Loucy (cell line): ENCODE measurements at regions not wholly inside any gene's neighbourhood (a gene's known extent, or its start where the extent isn't known, plus 50 kb on each side); places are given as distances from the start of the nearest gene placed in this dataset.

Experiments
- H2AFZ ChIP-seq: fragments of 200-600 bp; sonication (generic); 2 replicates; pipeline ENCODE4 v1.6.0; 2016; ENCODE audit warnings: antibody characterized with exemption, mild to moderate bottlenecking, low read length, moderate library complexity
- H3F3A ChIP-seq: fragments of 200-600 bp; 2 replicates; pipeline ENCODE4 v1.6.0; 2016; ENCODE audit warnings: antibody characterized with exemption, low read depth, mild to moderate bottlenecking
- H3K27me3 ChIP-seq: fragments of 200-600 bp; sonication (generic); 2 replicates; pipeline ENCODE4 v1.6.1; 2014; ENCODE audit warnings: low read length, mild to moderate bottlenecking; ENCODE audit not compliant: insufficient read depth, poor library complexity, severe bottlenecking
- H3K36me3 ChIP-seq: fragments of 200-600 bp; sonication (generic); 2 replicates; pipeline ENCODE4 v1.6.1; 2016; ENCODE audit warnings: low read length; ENCODE audit not compliant: insufficient read depth
- H3K4me1 ChIP-seq: fragments of 200-600 bp; sonication (generic); 2 replicates; pipeline ENCODE4 v1.5.1; 2014; ENCODE audit warnings: low read length, mild to moderate bottlenecking; ENCODE audit not compliant: insufficient read depth, poor library complexity, severe bottlenecking
- H3K4me2 ChIP-seq: fragments of 200-600 bp; sonication (generic); 2 replicates; pipeline ENCODE4 v1.6.0; 2014; ENCODE audit warnings: antibody characterized with exemption, low read length, low read depth, mild to moderate bottlenecking; ENCODE audit not compliant: poor library complexity, severe bottlenecking
- H3K4me3 ChIP-seq: fragments of 200-600 bp; sonication (generic); 2 replicates; pipeline ENCODE4 v1.5.1; 2014; ENCODE audit warnings: low read length, mild to moderate bottlenecking, mixed read lengths; ENCODE audit not compliant: poor library complexity, severe bottlenecking
- H3K79me2 ChIP-seq: fragments of 200-600 bp; sonication (generic); 2 replicates; pipeline ENCODE4 v1.6.1; 2014; ENCODE audit warnings: low read length; ENCODE audit not compliant: insufficient read depth
- H3K9ac ChIP-seq: fragments of 200-600 bp; sonication (generic); 2 replicates; pipeline ENCODE4 v1.6.0; 2014; ENCODE audit warnings: mild to moderate bottlenecking, low read depth, low read length, moderate library complexity; ENCODE audit not compliant: poor library complexity, severe bottlenecking
- H3K9me2 ChIP-seq: fragments of 200-600 bp; sonication (generic); replicated peaks from 2 replicates; pipeline ENCODE4 v1.6.1; 2016; ENCODE audit warnings: low read depth, low read length, mixed read lengths
- H3K9me3 ChIP-seq: fragments of 200-600 bp; sonication (generic); 2 replicates; pipeline ENCODE4 v1.6.1; 2014; ENCODE audit warnings: mild to moderate bottlenecking, antibody characterized with exemption, low read length, low read depth; ENCODE audit not compliant: insufficient read depth
- H4K20me1 ChIP-seq: fragments of 200-600 bp; sonication (generic); 2 replicates; pipeline ENCODE4 v1.6.0; 2014; ENCODE audit warnings: antibody characterized with exemption, low read length, mild to moderate bottlenecking; ENCODE audit not compliant: insufficient read depth, poor library complexity, severe bottlenecking
- CTCF ChIP-seq: fragments of 200-600 bp; sonication (generic); conservative IDR thresholded peaks from 2 replicates; pipeline ENCODE4 v1.5.1; 2014; ENCODE audit warnings: mild to moderate bottlenecking, antibody characterized with exemption, low read length
- EZH2phosphoT487 ChIP-seq: fragments of 200-600 bp; IDR thresholded peaks from 2 replicates; pipeline ENCODE4 v1.6.1; 2018; ENCODE audit warnings: antibody characterized with exemption, mild to moderate bottlenecking, moderate library complexity, borderline replicate concordance

GRCh38 chr16:50989047-50989446 is 162.0 kb downstream of the SALL1 start:
- Histone ChIP-seq H2AFZ (no peak overlapping the region), H3F3A (no peaks in the 10 kb centered on the region), H3K9me3 (peaks cover 3% of the 10 kb centered on the region; the same call in 1 of the 2 replicates), H3K9ac (no peak overlapping the region), H3K27me3 (no peaks in the 10 kb centered on the region), H3K36me3 (no peaks in the 10 kb centered on the region), H3K4me2 (no peak overlapping the region), H3K9me2 (no peaks in the 10 kb centered on the region), H3K4me3 (no peak overlapping the region), H3K4me1 (no peaks in the 10 kb centered on the region), H4K20me1 (no peaks in the 10 kb centered on the region), H3K79me2 (no peaks in the 10 kb centered on the region)
- no peak for TF ChIP-seq EZH2phosphoT487
- TF ChIP-seq CTCF, result no peak

- peaks cover 3% of the 10 kb centered on the region; the same call in 1 of the 2 replicates for H3K9me3 ChIP-seq
- H3K9me2 ChIP-seq, result no peaks in the 10 kb centered on the region
- H3K9ac ChIP-seq, result no peak overlapping the region
- no peaks in the 10 kb centered on the region for H3K36me3 ChIP-seq
- no peaks in the 10 kb centered on the region for H4K20me1 ChIP-seq
- H2AFZ ChIP-seq, result no peak overlapping the region
- H3K4me2 ChIP-seq, result no peak overlapping the region
- H3K4me1 ChIP-seq, result no peaks in the 10 kb centered on the region
- TF ChIP-seq EZH2phosphoT487, result no peak
- no peak for TF ChIP-seq CTCF
- H3K79me2 ChIP-seq, result no peaks in the 10 kb centered on the region
- H3F3A ChIP-seq, result no peaks in the 10 kb centered on the region
- no peak overlapping the region for H3K4me3 ChIP-seq
- no peaks in the 10 kb centered on the region for H3K27me3 ChIP-seq
These were observed 162.6 kb downstream of the SALL1 start for GRCh38 chr16:50988441-50988840.

- Histone ChIP-seq H3K9me3 (peaks cover 3% of the 10 kb centered on the region; the same call in 1 of the 2 replicates), H3K4me1 (no peaks in the 10 kb centered on the region), H3K27me3 (no peaks in the 10 kb centered on the region), H3K9ac (no peak overlapping the region), H3F3A (no peaks in the 10 kb centered on the region), H3K9me2 (no peaks in the 10 kb centered on the region), H4K20me1 (no peaks in the 10 kb centered on the region), H3K79me2 (no peaks in the 10 kb centered on the region), H3K36me3 (no peaks in the 10 kb centered on the region), H3K4me2 (no peak overlapping the region), H3K4me3 (no peak overlapping the region), H2AFZ (no peak overlapping the region)
- no peak for TF ChIP-seq EZH2phosphoT487
- no peak for TF ChIP-seq CTCF
These were observed 164.6 kb downstream of the SALL1 start for GRCh38 chr16:50986453-50986852.
